NCI-H82 treated with DMSO at 0.1 percent for 48 hours (cell line): ENCODE measurements at regions not wholly inside any gene's neighbourhood (a gene's known extent, or its start where the extent isn't known, plus 50 kb on each side); places are given as distances from the start of the nearest gene placed in this dataset.

ENCODE experiments used
- DNase-seq: peaks from one replicate; lab custom pipeline; 2025; ENCODE audit not compliant: unreplicated experiment; lab: John Stamatoyannopoulos, UW

DNA sequence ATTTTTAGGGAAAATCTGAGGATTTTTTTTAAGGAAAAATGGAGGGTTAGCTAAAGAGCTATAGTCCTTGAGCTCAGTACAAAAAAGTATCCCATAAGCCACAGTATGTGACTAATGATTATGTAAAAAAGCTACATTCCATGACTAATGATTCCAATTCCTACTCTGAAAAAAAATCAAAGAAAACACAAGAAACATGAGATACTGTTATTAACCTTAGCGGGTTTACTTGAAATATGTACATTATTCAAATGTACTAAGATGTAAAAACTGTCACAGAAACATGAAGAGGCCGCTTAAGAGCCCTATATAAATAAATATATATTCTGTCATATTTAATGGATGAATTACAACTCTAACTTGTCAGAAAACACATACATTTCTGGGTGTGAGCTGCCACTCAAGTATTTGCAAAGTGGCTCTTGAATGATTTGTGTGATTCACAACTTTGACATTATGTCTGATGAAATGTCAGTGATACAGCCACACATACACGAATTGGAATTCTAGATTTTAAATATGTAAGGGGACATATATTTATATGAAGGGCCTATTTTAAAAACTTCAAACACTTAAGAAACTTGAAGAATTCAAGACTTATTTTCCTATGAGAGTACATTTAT, 518.7 kb upstream of the SUCLG2 start:
- no peak for DNase-seq

DNA sequence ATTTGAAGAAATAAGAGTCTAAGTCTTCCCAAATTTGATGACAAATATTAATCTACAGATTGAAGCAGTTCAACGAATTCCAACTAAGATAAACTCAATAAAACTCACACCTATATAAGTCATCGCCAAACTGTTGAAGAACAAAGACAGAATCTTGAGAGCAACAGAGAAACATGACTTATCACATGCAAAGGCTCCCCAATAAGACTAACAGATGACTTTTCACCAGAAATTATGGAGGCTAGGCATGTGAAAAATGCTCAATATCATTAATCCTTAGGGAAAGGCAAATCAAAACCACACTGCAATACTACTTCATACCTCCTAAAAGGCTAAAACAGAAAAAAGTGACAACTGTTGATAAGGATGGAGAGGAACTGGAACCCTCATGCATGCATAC, 517.6 kb upstream of the SUCLG2 start:
- no peak for DNase-seq

DNA sequence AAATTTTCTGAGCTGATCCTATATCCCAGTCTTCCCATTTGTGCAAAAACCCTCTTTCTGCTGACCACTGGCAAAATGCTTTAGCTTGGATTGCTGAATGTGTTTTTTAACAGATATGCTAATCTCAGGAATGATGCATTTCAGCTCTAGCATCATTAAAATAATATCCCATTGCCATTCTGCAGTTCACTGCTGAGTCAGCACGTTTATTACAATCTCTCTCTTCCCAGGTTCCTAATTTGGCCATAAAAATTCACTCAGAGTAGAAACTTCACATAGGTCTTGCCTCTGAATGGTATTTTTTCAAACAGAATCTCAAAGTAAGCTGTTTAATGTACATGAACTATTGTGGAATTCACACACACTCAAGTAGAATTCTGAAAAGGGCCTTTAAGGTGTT, 509.6 kb upstream of the SUCLG2 start:
- no peak for DNase-seq

DNA sequence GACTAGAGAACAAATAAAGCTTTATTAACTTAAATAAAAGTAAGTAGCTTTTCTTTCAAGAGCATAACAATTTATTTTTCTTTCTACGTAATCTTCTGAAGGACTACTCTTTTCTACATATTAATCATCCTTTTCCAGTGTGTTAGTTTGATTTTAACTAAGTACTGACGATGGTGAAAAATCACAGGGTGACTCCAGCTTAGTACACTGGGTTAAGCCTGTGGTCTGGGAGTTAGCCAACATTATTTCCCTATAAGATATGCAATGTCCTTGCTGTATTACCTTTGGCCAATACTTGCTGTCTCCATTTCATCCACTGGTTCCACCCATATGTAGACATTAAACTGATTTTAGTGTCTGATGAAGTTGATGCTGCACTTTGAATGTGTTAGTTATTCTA, 508.6 kb upstream of the SUCLG2 start:
- no peak for DNase-seq

DNA sequence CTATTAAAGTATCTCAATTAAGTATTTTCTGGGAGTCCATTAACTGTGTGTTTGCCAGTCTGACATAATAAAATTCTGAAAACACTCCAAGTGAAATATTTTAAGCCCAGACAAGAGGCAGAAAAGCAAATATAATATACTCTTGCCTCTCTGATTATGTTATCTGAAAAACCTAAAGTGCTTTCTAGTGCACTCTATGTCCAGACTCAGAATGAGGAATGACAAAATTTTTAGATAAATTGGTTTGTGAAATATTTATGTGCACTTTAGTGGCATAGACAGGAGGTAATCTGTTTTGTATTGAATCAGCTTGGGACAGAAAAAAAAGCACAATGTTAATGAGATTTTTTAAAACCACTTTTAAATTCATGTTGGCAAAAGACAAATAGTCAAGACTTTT, 508.2 kb upstream of the SUCLG2 start:
- no peak for DNase-seq

DNA sequence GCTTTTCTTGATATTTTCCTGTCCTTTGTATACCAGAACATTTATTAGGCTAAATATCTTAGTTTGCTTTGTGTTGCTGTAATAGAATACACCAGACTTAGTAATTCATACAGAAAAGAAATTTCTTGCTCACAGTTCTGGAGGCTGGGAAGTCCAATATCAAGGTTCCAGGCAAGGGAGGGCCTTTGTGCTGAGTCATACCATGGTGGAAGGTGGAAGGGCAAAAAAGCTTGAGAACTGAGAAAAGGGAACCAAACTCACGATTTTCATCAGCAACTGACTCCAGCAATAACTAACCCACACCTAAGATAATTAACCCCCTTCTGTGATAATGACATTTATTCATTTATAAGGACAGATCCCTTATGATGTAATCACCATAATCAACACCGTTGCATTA, 496.9 kb upstream of the SUCLG2 start:
- DNase-seq, result no peak

DNA sequence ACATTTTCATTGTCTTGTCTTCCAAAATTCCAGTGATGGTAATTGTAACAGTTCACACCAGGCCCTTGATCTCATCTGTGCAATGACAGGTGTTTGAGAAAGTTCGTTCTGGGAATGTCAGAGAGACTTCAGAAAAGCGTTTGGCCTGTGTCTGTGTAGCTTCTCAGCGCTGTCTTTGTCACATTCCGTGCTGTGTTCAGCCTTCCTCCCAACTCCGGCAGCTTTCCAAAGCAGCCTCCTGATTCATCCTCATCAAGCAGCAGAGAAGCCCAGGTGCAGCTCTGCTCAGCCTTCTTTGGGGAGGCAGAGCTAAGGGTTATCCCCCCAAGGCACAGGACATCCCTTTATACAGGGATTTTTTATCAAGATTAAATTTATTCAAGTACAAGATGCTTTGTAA, 494.0 kb upstream of the SUCLG2 start:
- DNase-seq, result no peak

DNA sequence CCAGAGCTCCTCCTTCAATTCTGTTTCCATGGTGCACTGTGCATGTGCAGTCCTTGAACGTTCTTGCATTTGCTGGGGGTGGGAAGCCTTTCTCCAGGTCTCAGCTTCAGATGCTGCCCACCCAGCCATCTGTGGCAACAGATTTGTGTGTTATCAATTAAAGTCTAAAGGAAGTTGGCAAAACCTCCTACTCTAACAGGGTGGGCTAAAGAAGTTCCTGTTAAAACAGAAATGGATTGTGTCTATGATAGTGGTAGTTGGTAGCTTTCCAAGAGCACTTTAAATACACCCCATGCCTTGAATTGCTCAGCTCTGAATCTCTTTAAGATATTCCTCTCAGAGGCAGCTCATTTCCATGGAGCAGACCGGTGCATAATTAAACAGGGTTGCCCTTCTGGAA, 488.0 kb upstream of the SUCLG2 start:
- DNase-seq, result no peak

DNA sequence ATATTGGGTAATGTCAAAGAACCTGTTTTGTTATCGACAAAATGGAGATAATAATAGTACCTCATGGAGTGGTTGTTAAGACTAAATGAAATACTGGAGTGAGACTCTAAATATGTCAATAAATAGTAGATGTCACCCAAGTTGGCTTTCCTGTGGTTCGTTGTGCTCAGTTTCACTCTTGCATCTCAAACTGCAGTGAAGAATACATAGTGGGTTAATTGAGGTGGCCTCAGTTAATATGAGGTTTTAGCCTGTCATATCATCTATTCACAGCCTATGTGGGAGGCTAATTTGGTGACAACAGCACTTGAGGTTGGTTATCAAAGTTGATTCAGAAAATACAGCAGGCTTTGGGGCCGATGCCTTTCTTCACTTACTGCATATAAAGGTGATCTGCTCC, 485.5 kb upstream of the SUCLG2 start:
- DNase-seq, result no peak

DNA sequence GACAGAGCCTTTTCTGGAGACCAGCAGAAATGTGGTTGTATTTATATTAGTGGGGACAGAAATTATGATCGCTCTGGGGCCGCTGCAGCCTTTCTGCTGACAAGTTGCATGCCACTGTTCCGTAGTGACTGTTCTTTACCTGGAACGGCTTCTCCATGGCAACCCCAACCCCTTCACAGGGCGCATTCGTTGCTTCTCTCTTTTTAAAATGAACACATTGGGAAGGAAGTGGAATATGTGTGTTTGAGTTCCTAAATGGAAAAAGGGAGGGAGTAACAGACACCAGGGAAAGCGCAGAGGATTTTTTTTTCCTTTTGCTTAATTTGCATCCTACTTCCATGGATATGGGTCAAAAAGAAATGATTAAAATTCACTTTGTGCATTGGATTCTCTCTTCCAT, 482.0 kb upstream of the SUCLG2 start:
- DNase-seq, result no peak

DNA sequence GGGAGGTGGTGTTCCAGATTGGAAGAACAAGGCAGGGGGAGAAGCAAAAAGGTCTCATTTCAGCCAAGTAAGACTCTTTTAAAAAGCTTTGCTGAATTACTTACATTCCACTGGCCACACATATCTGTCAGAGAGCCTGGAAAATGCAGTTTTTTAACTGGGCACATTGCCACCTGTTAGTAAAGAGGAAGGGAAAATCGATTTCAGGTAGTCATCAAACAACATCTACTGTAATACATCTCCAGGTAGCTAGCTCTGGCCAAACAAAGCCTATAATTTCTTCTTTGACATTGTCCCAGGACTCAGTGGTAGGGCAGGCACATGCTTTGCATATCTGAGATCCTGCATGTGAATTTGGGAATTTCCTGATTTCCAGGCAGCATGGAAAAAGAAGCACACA, 480.7 kb upstream of the SUCLG2 start:
- no peak for DNase-seq

DNA sequence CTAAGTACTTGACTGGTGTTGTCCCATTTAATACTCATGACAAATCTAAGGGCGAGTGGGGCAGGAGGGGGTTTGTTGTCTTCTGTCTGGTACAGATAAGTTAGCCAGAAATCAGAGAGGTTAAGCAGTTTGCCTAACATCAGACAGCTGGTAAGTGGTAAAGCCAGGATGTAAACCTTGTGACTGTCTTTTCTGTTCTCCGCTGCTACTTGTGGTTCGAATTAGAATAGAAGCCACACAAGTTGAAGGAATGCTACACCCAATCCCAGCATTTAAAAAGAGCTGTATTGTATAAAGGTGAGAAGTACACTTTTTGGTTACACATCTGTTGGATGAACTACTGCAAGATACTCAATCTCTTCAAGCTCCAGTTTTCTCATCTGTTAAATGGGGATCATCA, 474.7 kb upstream of the SUCLG2 start:
- no peak for DNase-seq

DNA sequence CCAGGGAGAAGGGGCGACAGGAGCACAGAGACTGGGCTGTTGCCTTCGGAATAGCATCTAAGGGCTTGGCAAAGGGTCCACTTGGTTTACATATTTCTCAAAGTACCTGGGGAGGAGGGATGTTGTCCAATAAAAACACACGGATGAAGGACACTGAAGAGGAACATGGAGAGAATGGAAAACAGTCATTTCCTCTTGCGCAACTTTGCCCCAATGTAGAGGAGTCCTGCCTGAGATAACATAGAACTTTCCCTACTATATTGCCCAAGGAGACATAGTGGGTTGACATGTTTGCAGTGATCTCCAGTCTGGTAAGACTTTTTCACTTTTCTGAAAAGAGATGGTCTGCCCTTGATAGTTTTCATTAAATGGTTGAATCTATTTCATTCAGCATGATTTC, 468.8 kb upstream of the SUCLG2 start:
- DNase-seq, result no peak

DNA sequence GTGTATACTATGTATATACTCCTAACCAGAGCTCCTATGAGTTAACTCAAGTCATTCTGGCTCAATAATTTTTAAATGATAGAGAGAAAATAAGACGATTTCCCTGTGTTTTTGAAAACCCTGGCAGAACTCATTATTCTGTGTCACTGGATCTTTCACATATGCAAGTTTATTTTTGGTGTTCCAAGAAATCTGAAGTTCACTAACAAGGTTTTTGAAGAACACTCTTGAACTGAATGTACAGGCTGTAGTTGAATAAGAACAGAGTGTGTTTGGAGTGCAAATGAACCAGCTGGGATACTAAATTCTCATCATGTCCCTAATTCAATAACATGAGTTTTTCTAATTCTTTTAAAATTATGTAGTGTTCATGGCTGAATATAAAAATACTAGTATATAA, 466.9 kb upstream of the SUCLG2 start:
- DNase-seq, result no peak

DNA sequence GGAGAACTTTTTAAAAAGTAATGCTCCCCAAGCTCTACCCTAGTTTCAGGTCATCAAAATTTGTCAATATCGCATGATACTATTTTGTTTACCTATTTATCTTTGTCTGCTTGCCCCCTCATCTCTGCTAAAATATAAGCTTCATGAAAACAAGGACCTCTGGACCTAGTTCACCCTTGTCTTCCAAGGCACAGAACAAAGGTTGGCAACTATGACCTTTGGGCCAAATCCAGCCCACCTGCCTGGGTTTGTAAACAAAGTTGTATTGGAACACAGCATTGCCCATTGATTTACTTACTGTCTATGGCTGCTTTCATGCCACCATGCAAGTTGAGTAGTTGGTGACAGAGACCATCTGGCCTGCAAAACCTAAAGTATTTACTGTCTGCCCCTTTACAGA, 462.2 kb upstream of the SUCLG2 start:
- no peak for DNase-seq

DNA sequence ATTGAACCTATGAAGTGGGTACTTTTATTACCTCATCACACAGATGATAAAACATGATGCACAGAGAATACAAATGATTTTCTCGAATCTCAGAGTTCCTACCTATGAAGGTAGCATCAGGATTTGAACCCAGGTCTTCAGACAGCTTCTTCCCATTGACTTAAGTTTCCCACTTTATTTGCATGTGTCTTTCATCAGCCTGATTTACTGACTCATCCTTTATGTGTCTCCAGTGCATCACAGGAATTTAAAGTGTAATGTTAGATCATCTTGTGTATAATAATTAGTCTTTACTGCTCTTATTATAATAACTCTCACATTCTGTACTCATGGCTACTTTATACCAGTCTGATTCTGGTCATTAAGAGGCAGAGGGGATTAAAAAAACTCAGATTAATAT, 449.4 kb upstream of the SUCLG2 start:
- no peak for DNase-seq

DNA sequence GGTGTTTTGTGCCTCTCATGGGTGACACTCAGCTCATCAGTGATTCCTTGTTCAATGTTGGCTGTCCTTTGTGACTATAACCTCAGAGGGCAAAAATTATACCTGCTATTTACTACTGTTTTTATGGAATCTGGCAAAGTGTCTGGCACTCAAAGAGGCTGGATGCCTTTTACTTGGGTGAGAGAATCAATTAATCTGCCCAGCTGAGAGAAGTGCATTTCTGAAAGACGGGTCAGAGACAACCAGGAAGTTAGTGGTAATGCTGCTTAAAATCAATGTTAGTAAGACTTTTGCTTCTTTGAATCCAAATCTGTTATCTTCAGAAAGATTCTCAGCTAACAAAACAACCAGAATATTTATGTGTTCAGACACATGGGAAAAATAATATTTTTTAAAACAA, 436.2 kb upstream of the SUCLG2 start:
- no peak for DNase-seq

DNA sequence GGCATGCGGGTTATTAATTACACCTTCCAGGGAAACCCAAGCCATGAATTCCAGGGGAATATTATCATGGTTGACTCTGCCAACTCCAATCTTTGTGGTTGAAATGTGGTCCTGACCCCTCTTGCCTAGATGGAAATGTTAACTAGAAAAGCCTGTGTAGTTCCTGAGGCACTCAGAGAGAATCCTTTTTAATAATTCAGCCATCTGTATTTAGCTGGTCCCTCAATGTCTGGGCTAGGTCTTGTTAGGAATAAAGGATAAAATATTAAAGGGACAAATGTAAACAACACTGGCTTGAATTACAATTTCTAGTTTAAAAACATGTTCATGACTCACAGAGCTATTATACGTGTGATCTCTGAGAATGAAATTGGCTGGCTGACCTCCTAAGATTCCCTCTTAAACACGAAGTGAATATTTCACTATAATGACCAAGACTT, 435.2 kb upstream of the SUCLG2 start:
- no peak for DNase-seq

DNA sequence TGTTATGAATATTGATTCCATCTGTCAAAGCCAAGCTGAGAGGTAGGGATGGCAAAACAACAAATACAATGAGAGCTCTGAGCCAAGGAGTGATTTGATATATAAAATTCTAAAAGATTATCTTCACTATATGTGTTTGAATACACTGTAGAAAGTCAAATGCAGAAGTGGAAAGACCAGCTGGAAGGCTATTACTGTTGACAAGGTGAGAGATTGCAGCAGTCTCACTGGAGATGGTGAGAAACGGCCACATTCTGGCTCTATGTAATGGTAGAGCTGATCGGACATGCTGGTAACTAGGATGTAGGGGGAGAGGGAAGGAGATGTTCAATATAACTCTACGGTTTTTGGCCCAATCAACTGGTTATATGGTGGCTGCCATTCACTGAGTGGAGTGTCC, 434.2 kb upstream of the SUCLG2 start:
- no peak for DNase-seq

DNA sequence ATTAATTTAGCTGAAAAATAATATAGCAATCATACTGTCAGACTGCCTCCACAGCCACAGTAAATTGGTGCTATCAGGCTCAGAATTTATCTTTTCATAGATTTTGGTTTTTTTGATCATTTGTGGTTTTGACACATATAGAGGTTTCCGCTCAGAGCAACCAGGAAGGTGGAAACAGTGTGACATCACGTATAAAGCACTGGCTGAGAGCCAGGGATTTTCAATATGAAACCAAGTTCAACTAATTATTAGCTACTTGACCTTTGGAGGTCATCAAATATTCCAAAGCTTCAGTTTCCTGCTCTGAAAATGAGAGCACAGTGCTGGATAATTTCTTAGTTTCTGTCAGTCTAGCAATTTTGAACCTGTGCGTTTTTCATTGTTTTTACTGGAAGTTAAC, 433.8 kb upstream of the SUCLG2 start:
- DNase-seq, result no peak

DNA sequence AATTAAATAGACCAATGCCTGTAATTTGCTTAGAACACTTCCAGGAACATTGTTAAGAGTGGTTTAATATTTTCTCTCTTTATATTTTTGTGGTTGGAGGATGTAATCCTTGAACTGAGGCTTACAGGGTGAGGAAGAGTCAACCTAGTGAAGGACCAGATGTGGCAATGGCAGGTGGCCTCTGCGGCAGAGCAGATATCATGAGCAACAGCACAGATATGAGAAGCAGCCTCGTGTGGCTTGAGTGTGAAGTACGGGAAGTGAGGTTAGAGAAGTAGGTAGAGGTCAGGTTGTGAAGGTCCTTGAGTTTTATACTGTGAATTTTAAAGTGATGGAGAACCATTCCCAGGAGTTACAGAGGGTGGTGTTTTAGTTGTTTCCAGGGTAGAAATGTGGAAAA, 417.6 kb upstream of the SUCLG2 start:
- DNase-seq, result no peak

DNA sequence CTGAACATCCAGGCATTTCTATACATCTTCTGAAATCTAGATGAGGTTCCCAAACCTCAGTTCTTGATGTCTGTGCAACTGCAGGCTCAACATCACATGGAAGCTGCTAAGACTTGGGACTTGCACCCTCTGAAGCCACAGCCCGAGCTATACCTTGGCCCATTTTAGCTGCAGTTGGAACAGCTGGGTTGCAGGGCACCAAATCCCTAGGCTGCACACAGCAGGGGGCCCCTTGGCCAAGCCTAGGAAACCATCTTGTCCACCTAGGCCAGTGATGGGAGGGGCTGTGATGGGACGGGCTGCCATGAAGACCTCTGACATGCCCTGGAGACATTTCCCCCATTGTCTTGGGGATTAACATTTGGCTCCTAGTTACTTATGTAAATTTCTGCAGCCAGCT, 415.8 kb upstream of the SUCLG2 start:
- DNase-seq, result no peak

DNA sequence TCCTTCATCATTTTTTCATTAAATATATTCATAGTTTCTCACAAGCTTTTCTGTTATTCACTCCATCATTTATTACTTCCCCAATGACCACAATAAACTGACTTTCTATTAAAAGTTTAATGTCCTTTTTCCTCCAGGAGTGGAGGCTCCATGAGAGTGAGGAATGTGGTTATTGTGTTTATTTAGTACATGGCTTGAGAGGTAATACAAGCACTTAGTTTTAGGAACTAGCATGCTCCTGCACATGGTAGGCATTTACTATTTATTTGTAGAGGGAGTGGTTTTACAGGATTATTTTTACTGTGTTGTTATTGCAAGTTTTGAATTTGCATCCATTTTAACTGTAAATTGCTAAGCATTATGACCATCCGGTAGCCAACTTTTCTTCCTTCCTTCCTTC, 412.9 kb upstream of the SUCLG2 start:
- DNase-seq, result no peak

DNA sequence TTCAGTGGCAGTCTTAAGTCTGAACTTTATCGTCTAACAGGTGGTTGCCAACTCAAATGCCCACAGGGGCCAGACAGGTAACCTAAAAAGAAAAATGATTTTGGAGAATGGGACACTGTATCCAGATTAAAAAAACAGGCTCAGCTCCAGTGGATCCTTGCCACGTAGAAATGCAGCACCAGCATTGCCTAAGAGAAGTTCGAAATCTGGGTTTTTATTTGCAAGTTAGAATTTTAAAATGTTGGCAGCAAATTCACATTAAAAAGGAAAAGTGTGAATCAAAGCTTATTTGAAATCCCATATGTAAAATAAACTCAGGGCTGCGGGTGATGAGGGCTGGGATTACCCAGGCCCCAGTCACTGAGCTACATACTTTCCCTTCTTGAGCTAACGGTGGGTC, 408.5 kb upstream of the SUCLG2 start:
- no peak for DNase-seq
